ENCODE measurements at regions not wholly inside any gene's neighbourhood (a gene's known extent, or its start where the extent isn't known, plus 50 kb on each side); places are given as distances from the start of the nearest gene placed in this dataset.
"Not testable (repeated sequence)": the region's sequence is repeated elsewhere in the genome, so short reads cannot be mapped to it uniquely, and the experiment has no call there.

DNA sequence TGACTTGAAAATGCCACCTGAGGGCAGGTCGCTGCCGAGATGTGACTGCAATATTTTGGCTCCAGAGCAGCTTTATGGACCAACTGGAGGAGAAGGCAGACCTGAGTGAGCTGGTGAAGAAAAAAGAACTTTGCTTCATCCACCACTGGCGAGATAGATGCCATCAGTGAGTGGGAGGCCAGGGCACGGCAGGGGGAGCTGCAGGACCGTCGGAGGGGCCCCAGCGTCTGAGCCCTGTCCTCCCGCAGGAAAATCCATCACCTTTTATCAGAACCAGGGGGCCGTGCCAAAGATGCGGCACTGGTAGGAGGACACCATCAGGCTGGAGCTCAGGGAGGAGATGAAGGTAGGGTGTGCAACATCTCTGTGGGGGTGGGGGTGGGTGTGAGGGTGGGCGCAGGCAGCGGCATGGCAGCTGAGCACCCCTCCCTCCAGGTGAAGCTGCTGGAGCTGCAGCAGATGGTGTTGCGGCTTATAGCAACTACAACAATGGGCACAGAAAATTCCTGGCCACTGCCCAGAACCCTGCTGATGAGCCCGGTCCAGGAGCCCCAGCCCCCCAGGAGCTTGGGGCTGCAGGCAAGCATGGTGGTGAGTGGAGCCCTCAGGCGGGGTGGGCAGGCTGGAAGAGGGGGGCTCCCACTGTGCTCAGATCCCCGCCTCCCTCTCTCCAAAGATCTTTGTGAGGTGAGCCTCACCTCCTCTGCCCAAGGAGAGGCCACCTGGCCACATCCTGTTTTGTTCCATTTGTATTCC is 102.4 kb upstream of the FAN1 start:
- CTCF ChIA-PET; H3K36me3 ChIP-seq (ENCODE audit: control insufficient read depth, insufficient read depth, low read length); H3K4me3 ChIP-seq (ENCODE audit: low read depth, low read length); POLR2A ChIA-PET; H3K27me3 ChIP-seq (ENCODE audit: control insufficient read depth, insufficient read depth, low read length); DNase-seq (ENCODE audit: low read depth): not testable (repeated sequence)
- 0 out of 2 replicates have a peak, but pooled peaks have one; percentile 17 for TF ChIP-seq CTCF (IDR thresholded peaks at IDR 0.05; ENCODE audit: insufficient read depth, low read depth, low read length)

DNA sequence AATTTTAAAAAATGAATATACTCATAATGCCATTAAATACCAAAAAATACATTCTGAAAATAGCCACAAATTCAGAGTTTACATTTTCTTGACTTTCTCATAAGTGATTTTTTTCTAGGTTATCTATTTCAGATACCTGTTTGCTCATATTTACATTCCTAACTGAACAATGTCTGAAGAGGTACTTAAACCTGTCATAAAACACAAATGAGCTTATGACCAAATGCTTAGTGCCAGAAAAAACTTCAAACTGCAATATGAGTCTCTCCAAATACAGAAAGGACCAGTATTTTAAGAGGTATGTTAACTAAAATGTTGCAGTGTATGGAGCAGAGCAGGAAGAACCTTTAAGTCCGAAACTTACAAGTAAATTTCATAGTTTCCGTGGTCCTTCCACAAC is 101.7 kb upstream of the FAN1 start:
- DNase-seq (ENCODE audit: low read depth); CTCF ChIA-PET; POLR2A ChIA-PET: not testable (repeated sequence)

DNA sequence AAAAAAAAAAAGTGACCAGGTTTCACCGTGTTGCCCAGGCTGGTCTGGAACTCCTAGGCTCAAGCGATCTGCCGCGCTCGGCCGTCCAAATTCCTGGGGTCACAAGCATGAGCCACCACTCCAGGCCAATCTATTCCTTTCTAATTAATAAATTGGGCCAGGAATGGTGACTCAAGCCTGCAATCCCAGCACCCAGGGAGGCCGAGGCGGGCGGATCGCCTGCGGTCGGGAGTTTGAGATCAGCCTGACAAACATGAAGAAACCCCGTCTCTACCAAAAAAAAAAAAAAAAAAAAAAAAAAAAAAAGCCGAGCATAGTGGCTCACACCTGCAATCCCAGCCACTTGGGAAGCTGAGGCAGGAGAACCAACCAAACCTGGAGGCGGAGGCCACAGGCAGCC is 100.0 kb upstream of the FAN1 start:
- H3K4me3 ChIP-seq (ENCODE audit: low read depth, low read length); DNase-seq (ENCODE audit: low read depth); POLR2A ChIA-PET; CTCF ChIA-PET; H3K27me3 ChIP-seq (ENCODE audit: control insufficient read depth, insufficient read depth, low read length); H3K36me3 ChIP-seq (ENCODE audit: control insufficient read depth, insufficient read depth, low read length): not testable (repeated sequence)

More for the DNA sequence above, 101.7 kb upstream of the FAN1 start:
- H3K36me3 ChIP-seq (ENCODE audit: control insufficient read depth, insufficient read depth, low read length); H3K4me3 ChIP-seq (ENCODE audit: low read depth, low read length); H3K27me3 ChIP-seq (ENCODE audit: control insufficient read depth, insufficient read depth, low read length): not testable (repeated sequence)

DNA sequence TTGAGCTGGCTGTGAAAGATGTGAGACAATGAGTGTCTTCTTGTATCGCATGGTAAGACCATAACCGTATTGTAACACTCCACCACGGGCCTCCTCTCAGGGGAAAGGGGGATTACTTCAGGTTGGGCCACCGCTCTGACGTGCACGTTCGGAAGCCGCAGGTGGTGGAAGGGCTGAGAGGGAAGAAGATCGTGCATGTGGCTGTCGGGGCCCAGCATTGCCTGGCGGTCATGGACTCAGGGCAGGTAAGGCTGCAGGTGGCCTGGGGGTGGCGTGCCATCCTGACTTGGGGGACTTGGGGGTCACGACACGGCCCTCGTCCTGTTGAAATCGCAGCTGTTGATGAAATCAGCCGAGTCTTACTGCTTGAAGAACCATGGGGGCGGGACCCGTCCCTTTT is 87.3 kb upstream of the FAN1 start:
- Histone ChIP-seq H3K36me3 (ENCODE audit: control insufficient read depth, insufficient read depth, low read length) (no peaks in the 10 kb centered on the region), H3K27me3 (ENCODE audit: control insufficient read depth, insufficient read depth, low read length) (no peaks in the 10 kb centered on the region), H3K4me3 (ENCODE audit: low read depth, low read length) (no peak overlapping the region)
- DNase-seq (ENCODE audit: low read depth): no peak
- no peak for TF ChIP-seq CTCF (IDR thresholded peaks at IDR 0.05; ENCODE audit: insufficient read depth, low read depth, low read length)
- ChIA-PET CTCF (interaction anchor here (0.6 kb wide), 1 partner anchor 22 kb away, joined by 4 read pairs; no protein-coding TSS in a partner anchor), POLR2A (no interaction called here)

DNA sequence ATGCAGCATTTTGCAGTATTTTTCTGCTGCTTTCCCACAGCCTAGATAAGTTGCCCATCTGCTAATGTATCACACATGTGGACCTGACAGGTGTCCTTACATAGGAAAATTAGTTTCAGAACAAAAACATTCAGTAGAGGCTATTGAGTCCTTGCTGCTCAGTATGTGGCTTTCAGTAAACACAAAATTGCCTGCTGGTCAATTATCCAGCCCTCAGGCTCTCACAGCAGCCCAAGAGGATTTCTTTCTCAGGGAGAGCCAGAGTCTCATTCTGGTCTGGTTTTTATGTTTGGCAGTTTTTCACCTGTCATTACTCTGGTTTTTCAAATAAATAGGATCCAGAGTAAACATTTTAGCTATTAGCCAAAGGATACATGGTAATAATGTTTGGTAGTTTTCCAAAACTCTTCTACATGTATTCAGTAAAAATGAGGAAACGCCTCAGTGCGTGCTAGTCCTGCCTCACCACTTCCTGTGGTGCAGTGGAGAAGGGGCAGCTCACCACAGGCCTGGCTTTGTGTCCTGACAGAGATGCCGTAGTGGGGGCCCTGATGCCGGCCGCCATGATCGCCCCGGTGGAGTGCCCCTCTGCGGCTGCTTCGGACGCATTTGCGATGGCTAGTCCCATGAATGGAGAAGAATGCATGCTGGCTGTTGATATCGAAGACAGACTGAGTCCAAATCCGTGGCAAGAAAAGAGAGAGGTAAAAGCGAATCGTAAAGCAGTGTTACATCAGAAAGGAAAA is 80.5 kb upstream of the FAN1 start:
- H3K27me3 ChIP-seq (ENCODE audit: control insufficient read depth, insufficient read depth, low read length); H3K4me3 ChIP-seq (ENCODE audit: low read depth, low read length); H3K36me3 ChIP-seq (ENCODE audit: control insufficient read depth, insufficient read depth, low read length); DNase-seq (ENCODE audit: low read depth); POLR2A ChIA-PET; CTCF ChIA-PET: not testable (repeated sequence)

DNA sequence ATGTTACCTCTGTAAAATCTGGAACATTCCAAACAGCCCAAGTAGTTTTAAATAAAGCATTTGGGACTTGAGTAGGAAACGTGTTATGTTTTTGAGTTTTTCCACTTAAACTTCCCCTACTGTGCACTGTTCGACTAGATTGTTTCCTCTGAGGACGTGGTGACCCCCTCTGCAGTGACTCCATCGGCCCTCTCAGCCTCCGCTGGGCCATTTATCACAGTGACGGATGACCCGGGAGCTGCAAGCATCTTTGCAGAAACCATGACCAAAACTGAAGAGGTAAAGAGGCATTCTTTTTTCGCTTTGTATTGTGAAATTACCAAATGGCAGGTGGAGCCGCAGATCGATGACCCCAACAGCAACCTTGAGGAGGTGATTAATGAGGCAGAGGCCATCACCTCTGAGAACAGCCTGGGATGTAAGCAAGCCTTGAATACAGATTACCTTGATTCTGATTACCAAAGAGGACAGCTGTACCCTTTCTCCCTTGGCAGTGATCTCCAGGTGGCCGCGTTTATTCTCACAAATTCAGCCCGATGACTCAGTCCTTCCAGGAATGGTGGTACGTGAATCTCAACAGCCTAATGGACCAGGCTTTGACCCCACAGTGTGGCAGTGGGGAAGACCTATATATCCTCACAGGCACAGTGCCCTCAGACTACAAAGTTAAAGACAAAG is 79.1 kb upstream of the FAN1 start:
- no peaks in the 10 kb centered on the region for H3K36me3 ChIP-seq (ENCODE audit: control insufficient read depth, insufficient read depth, low read length)
- POLR2A ChIA-PET: no interaction called here
- no peaks in the 10 kb centered on the region; the same call in 1 of the 2 replicates for H3K27me3 ChIP-seq (ENCODE audit: control insufficient read depth, insufficient read depth, low read length)
- no peak for DNase-seq (ENCODE audit: low read depth)
- CTCF ChIA-PET: no interaction called here
- H3K4me3 ChIP-seq (ENCODE audit: low read depth, low read length): no peak overlapping the region
- no peak for TF ChIP-seq CTCF (IDR thresholded peaks at IDR 0.05; ENCODE audit: insufficient read depth, low read depth, low read length)
